ENCODE measurements at regions not wholly inside any gene's neighbourhood (a gene's known extent, or its start where the extent isn't known, plus 50 kb on each side); places are given as distances from the start of the nearest gene placed in this dataset.
"Not testable (repeated sequence)": the region's sequence is repeated elsewhere in the genome, so short reads cannot be mapped to it uniquely, and the experiment has no call there.

DNA sequence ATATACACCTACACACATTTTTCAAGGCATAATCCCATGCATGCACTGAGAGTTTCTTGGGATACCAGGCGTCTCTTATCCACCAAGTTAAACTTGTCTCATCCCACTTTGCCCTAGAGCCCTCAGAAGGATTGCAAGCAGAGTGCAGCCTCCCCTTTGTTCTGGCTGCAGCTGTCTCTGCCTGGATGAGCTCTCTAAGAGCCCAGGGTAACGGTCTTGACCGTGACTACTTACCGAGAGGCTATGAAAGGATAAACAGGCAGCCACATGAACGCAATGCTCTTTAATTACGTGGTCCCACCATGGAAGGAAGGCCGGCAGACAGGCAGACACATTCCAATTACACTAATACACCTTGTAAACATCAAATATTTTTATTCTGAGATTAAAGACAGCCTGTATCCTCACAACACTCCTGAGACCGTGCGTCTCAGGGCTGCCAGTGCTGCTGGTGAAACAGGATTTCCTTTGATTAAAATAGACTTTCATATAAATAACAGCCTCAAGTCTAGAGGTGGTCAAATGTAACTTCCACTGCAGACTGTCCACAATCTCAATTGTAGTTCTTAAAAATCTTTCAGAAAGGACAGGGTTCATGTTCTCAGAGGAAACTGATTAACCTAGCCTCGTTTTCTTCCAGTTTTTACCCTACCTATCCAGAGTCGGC lies 210.0 kb upstream of the PRDM1 start:
- no peak for FAIRE-seq

DNA sequence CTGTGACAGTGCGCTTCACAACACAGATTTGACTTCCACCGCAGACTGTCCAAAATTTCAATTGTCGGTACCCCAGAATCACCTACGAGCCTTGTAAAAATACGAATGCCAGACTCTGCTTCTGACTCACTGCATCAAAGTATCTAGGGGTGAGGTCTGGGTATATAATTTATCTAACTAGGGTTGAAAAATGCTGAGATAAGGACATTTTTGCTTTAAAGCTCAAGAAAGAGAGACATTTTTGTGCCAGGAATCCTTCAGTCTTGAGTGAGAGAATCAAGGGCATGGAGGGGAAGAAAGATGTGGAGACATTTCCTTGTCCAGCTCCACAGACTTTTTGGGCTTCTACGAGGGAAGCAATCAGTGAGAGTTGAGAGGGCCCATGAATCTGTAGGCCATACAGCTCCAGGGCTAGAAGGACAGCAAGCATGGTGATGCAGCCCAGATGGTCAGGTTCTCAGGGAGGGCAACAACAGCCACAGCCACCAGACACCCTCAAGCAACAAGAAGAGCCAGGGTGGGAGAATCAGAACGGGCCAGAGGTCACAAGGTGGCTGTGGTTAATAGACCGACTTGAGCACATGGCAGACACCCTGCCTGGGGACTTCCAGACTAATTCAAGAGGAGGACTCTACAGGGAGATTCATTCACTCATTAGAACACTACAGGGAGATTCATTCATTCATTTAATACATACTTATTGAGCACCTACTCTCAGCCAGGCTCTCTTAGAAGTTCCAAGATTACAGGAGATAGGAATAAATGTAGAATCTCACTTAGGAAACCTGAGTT lies 211.1 kb upstream of the PRDM1 start:
- FAIRE-seq = no peak

DNA sequence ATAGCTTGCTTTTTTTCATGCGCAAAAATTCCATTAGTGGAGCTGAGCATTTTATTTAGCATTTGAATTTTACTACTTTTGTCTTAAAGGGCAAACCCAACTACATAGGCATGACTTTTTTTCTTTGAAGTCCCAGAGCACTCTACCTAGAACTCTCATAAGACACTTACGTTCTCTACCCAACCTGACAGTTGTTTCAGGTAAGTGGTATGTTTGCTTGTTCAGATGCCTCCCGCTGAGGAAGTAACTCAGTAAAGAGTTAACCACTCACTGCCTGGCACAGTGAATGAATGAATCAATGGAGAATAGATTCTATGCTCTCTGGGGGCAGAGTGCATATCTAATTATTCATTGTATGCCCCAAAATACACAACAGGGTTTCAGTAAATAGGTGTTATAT lies 212.3 kb upstream of the PRDM1 start:
- no peak for FAIRE-seq

DNA sequence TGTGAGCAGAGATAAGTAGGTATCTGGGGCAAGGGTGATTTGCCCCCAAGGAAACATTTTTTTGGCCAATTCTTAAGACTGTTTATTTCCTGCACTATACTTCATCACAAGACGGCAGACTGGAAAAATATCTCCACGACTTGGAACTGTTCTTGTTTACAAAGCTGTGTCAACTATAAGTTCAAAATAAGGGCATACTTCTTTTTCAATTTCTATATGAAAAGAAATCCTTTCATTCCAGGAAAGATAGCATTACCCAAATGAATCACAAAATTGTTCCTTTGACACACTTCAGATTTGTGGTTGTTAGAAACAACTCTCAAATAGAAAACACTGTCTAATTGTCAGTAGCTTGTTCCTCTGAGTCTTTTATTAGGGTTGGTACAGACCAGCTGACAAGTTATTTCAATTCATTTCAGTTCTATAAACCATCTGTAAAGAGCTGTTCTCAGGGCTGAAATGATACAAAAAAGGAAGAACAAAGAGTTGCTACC lies 212.9 kb upstream of the PRDM1 start:
- no peak for FAIRE-seq

DNA sequence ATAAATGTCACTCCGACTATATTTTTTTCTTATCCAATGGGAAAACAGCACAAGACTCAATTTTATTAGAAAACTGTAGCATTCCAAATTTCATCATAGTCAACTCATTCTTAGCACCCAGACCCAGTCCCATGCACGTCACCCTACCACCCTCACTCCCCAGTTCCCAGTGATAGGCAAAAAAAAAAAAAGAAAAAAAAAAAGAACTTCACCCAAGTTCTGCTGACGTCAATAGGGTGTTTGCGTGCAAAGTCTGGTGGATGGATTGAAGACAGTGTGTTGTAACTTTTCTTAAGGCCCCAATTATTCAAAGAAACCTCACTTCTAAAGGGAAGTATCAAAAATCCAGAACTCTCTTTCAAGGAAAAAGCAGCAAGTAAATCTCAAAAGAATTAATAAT lies 213.9 kb upstream of the PRDM1 start:
- FAIRE-seq = no peak

DNA sequence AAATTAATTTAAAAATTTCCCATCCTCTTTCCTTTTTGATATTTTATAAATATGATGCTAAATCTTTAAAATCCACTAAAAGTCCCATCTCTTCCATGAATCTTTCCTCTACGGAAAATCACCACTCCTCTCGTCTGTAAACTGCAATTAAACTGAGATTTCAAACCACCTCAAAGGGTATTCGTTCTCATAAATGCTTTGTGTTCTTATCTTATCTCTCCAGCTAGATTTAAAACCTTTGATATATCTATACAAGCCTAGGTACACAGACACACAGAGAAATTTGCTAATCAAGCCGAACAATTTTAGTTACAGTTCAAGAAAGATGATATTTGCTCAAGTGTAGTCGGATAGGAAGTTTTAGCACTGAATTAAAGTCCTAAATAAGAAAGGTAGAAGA lies 214.6 kb upstream of the PRDM1 start:
- no peak for FAIRE-seq

DNA sequence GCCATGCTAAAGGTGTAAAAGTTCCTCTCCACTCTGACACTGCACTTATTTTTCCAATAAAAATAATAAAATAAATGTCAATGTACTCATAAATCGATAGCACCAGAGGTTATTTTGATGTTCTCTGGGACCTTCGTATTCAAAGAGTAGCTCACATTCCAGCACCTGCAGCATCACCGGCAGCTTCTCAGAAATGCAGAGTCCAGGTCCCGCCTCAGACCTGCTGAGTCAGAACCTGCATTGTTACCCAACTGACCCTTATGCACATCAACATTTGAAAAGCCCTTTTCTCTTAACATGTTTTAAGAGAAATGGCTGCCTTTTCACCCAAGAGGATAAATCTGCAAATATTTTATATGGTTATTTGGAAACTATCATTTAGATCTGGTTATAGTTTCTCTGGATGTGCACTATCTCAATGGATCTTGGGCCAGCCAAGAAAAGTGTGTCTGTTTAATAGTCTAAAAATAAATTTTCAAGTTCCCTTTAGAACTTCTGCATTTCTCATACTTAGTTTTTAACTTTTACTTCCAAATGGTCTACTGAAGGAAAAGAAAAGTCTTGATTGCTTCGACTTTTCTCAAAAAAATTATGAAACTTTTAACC lies 216.2 kb upstream of the PRDM1 start:
- FAIRE-seq = no peak

DNA sequence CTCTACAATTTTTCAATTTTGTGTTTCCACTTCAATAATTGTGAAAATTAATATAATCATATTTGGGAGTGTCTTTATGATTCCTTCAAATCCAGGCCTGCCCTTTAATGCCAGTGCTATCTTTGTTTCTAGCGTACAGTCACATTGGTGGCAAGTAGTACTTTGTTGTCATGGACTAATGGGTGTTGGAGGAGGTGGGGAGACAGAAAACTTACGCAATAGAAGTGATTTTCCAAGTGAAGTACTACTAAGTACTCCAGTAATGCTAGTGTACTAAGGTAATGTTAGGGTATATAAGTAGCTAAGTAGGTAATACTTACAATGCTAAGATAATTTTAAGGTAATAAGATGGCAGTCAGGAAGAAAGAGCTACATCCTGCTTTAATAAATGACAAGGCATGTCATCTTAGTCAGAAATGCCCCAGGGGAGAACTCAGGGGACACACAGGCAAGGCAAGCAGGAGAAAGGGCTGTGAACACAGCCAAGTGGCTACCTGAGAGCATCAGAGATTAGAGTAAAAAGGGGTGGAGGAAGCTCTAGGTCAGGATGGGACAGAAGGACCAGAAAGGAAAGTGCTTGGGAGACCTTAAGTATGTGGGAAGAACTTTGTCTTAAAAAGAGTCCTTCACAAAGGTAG lies 217.2 kb upstream of the PRDM1 start:
- no peak for FAIRE-seq

DNA sequence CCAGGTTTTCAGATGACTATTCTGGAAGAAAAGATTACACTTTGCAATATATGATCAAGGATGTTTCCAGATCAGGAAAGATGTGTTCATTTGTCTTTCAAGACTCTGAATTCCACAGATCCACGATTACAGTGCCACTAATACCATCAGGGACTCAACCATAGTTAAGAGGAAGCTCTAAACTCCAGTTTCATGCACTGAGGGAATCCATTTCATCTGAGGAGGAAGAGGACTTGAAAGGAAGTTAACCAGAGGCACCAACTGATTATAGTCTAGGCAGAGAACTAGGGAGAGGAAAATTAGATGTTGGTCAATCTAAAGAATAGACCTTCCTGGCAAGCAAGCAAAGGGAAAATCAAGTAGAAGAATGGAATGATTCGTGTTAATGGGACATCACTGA lies 218.3 kb upstream of the PRDM1 start:
- FAIRE-seq = no peak

DNA sequence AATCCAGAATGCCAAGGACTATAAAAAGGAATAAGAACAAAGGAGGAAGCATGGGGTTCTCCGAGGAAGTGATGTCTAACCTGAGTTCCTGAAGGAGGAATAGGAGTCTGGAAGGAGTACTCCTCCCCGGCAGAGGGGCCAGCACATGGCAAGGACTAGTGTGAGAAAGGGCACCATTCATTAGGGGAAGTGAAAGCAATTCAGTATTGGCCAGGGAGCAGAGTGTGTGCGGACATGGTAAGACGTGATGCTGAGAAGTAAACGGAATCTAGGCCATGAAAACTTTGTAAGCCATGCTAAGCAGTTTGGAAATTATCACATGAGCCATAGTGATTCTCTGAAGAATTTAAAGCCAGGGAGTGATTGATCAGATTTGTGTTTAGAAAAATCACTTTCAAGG lies 218.9 kb upstream of the PRDM1 start:
- no peak for FAIRE-seq

DNA sequence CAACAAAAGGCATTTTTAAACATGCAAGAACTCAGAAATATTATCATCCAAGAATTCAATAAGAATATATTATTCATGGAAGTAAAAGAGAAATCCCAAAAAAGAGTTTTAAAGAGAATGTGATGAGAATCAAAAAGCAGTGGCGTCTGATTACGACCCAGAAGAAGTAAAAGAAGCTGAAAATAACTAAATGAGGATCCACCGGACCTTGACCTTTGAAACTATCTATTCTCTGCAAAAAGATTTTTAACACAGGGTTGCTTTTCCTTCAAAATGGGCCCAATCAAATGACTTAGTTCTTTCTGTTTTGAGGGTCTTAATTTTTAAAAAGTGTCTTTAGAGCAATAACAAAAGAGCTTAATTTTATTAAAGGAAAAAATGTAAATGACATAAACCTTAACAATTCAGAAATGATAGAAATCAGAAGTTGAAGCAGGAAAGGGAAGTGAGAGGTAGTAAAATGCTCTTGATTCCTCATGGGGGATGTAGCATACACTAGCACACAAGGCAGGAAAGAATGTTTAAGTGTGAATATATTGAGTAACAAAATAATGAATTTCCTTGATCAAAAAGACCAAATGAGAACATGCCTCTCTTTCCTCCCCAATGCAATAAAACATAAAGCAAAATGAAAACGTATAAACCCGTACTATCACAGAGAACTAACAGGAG lies 223.1 kb upstream of the PRDM1 start:
- FAIRE-seq = no peak

DNA sequence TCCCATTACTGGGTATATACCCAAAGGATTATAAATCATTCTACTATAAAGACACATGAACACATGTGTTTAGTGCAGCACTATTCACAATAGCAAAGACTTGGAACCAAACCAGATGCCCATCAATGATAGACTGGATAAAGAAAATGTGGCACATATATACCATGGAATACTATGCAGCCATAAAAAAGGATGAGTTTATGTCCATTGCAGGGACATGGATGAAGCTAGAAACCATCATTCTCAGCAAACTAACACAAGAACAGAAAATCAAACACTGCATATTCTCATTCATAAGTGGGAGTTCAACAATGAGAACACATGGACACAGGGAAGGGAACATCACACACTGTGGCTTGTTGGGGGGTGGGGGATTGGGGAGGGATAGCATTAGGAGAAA lies 225.2 kb upstream of the PRDM1 start:
- not testable (repeated sequence) for FAIRE-seq

DNA sequence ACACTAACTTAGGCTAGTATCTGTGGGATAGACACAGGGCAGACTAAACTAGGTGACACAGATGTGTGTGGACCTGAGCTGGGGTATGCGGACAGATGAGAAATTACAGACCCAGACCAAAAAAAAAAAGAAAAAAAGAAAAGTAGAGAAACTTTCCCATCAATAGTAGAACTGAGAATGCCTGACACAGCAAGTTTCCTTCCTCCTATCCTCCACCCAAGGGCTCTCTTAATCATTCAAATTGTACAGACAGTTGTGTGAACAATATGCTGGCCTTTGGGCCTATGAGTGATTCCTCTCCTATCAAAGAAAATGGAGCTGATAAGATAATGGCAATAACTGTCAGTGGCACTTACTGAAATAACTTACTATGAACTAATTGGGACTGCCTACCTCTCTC lies 226.7 kb upstream of the PRDM1 start:
- FAIRE-seq = no peak

DNA sequence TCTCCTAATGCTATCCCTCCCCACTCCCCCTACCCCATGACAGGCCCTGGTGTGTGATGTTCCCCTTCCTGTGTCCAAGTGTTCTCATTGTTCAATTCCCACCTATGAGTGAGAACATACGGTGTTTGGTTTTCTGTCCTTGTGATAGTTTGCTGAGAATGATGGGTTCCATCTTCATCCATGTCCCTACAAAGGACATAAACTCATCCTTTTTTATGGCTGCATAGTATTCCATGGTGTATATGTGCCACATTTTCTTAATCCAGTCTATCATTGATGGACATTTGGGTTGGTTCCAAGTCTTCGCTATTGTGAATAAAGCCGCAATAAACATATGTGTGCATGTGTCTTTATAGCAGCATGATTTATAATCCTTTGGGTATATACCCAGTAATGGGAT lies 227.5 kb upstream of the PRDM1 start:
- not testable (repeated sequence) for FAIRE-seq

DNA sequence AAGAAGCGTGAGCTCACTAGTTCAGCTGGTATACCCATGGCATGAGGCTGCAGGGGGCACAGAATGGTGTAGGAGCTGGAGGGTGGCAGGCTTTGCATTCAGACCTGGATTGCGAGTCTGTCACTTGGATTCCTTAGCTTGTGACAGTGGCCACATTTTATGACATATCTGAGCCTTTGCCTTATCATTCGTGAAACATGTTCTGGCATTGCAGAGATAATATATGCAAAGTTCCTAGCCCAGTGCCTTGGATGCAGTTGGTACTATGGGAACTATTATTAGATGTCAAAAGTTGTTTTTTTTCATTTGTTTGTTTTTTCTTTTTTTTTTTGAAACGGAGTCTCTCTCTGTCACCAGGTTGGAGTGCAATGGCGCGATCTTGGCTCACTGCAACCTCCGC lies 230.7 kb upstream of the PRDM1 start:
- no peak for FAIRE-seq

DNA sequence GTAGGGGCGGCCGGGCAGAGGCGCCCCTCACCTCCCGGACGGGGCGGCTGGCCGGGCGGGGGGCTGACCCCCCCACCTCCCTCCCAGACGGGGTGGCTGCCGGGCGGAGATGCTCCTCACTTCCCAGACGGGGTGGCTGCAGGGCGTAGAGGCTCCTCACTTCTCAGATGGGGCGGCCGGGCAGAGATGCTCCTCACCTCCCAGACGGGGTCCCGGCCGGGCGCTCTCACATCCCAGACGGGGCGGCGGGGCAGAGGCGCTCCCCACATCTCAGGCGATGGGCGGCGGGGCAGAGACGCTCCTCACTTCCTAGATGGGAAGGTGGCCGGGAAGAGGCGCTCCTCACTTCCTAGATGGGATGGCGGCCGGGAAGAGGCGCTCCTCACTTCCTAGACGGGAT lies 232.2 kb upstream of the PRDM1 start:
- not testable (repeated sequence) for FAIRE-seq

DNA sequence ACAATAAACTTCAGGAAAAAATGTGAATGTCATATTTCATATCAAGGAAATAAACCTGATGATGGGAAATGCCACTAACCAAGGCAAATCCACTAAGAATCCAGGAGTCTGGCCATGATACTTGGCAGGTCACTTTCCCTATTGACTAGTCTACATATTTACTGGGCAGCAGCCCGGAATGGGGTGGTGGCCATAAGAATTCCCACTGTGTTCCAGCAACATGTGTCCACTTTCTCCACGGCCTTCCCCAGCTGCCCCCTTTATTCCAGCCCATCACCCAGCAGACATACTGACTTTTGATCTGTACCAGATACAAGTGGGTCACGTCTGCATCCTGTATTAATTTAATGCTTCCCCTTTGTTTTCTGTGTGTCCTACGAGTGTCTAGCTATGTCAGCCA lies 234.5 kb upstream of the PRDM1 start:
- no peak for FAIRE-seq

DNA sequence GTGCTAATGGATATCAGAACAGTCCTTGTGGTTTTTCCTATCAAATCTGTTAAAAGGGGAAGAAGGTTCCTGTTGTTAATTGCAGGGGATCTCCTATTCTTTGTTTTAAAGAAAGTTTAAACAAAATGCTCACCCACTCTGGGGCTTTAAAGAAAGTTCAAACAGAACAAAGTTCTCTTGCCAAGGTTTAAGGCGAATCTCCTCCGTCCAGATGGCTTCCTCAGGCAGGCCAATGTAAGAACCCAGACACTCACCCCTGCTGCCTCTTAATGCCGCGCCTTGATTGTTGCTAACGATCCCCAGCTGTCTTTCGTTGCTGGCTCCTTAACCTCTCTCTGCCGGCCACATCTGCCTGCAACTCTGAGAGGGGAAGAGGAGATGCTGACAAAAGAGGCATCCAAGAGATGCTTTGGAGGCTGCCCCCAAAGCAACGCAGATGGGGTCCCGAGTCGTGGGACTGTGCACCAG lies 235.0 kb upstream of the PRDM1 start:
- FAIRE-seq = no peak

DNA sequence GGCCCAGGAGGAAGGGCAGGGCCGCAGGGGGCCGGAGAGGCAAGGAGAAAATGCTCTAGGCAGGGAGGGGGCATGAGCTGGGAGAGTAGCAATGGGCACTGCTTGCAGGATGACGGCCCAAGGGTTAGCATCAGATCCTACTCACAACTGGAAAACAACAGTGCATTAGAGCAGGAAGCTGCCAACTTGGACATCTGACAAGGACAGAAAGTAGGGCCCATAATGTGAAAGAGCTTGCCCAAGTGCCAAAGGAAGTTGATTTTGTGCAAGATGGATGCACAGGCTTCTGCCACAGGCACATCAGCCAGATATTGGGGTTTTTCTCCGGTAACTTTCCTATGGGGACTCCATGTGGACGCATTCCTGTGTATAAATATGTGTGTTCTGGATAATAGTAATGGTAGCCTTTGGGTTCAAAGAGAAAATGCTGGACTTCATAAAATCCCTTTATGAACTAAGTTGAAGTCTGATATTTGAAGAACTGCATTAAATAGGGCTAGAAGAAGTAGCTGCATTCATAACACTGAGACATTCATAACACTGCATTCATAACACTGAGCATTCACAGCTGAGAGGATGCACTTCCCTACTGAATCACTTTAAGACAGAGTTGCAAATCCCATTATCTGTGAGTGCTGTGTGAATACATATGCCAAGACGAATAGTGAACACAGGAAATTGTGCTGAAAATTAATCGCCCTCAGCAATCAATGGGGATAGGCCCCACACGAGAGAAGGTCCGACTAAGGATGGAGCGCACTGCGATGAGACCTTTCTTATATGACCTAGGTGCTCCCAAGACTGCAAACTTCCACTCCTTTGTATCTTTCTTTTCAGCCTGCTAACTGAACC lies 235.6 kb upstream of the PRDM1 start:
- FAIRE-seq = no peak

DNA sequence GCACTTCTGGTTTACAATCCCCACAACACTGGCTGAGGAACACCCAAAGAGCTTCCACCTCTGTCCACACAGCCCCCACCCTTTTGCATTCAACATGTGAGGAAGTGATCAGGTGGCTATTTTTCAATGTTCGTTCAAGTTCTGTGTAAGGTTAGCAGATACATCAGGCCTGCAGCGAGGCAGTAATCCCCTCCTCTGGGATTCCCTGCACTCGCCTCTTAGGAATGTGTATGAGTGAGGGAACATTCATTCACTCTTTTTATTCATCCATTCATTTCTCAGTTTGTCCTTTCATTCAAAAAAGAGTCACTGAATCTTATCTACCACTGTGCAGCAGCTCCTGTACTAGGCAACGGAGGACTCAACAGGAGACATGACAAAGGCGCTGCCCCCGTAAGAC lies 236.4 kb upstream of the PRDM1 start:
- FAIRE-seq = no peak

DNA sequence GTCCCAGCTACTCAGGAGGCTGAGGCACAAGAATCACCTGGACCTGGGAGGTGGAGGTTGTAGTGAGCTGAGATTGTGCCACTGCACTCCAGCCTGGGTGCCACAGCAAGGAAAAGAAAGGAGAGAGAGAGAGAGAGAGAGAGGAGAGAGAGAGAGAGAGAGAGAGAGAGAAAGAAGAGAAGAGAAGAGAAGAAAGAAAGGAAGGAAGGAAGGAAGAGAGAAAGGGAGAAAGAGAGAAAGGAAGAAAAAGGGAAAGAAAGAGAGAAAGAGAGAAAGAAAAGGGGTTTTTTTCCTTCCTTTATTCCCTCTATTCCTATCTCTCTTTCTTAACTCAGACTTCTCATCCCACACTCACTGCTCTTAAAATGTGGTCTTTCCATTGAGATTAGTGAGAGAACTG lies 238.7 kb upstream of the PRDM1 start:
- no peak for FAIRE-seq

Data from colon (tissue), 2 donors.